Right atrium auricular region (tissue), 2 donors: ENCODE measurements at regions not wholly inside any gene's neighbourhood (a gene's known extent, or its start where the extent isn't known, plus 50 kb on each side); places are given as distances from the start of the nearest gene placed in this dataset.

Source experiments
- DNase-seq: peaks from one replicate; pipeline ENCODE4 v3.0.0-alpha.2; 2019; ENCODE audit warnings: low spot score
- H3K27ac ChIP-seq, 2 donors: fragments of 200-600 bp; sonication (generic); 1 replicate in 1 of 2; 2 replicates in 1 of 2; pipeline ENCODE4 v1.5.1; 2016 to 2019
- H3K27me3 ChIP-seq, 2 donors: fragments of 200-600 bp; sonication (generic); one replicate each; pipeline versions ENCODE4 v1.5.1 to v1.6.0; 2017 to 2019
- H3K36me3 ChIP-seq: fragments of 200-600 bp; sonication (generic); one replicate; pipeline ENCODE4 v1.5.1; 2016
- H3K4me1 ChIP-seq, 2 donors: fragments of 200-600 bp; sonication (generic); one replicate each; pipeline versions ENCODE4 v1.5.1 to v1.6.0; 2017 to 2019
- H3K4me3 ChIP-seq, 2 donors: fragments of 200-600 bp; sonication (generic); 1 replicate in 1 of 2; 2 replicates in 1 of 2; pipeline ENCODE4 v1.5.1; 2017 to 2019; ENCODE audit warnings: mild to moderate bottlenecking in 1 of 2, moderate library complexity in 1 of 2
- H3K9me3 ChIP-seq, 2 donors: fragments of 200-600 bp; sonication (generic); one replicate each; pipeline ENCODE4 v1.5.1; 2019
- TF ChIP-seq, protein P1 (sequence below), 2 donors: fragments of 200-600 bp; sonication (generic); IDR thresholded peaks; one replicate each; pipeline ENCODE4 v1.5.1; 2019; ENCODE audit warnings: antibody characterized with exemption in 2 of 2

DNA sequence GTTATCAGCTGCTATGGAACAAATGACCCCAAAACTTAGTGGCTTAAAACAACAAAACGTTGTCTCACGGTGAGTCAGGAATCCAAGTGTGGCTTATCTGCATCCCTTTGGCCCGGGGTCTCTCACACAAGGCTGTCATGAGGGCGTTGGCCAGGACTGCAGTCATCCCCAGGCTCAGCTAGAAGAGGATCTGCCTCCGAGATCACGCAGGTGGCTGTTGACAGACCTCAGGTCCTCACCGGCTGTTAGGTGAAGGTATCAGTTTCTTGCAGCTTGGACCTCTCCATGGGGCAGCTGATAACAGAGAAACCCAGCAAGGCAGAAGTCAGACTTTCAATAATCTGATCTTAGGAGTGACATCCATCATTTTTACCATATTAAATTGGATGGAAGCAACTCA lies 52.7 kb upstream of the SYT6 start:
- H3K27ac ChIP-seq = no peak overlapping the region
- H3K9me3 ChIP-seq = no peaks in the 10 kb centered on the region
- TF ChIP-seq, protein P1, sequence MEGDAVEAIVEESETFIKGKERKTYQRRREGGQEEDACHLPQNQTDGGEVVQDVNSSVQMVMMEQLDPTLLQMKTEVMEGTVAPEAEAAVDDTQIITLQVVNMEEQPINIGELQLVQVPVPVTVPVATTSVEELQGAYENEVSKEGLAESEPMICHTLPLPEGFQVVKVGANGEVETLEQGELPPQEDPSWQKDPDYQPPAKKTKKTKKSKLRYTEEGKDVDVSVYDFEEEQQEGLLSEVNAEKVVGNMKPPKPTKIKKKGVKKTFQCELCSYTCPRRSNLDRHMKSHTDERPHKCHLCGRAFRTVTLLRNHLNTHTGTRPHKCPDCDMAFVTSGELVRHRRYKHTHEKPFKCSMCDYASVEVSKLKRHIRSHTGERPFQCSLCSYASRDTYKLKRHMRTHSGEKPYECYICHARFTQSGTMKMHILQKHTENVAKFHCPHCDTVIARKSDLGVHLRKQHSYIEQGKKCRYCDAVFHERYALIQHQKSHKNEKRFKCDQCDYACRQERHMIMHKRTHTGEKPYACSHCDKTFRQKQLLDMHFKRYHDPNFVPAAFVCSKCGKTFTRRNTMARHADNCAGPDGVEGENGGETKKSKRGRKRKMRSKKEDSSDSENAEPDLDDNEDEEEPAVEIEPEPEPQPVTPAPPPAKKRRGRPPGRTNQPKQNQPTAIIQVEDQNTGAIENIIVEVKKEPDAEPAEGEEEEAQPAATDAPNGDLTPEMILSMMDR (IDR thresholded peaks at IDR 0.05) = no peak
- DNase-seq = no peak
- H3K4me3 ChIP-seq = no peak overlapping the region
- H3K4me1 ChIP-seq = no peaks in the 10 kb centered on the region
- no peaks in the 10 kb centered on the region for H3K36me3 ChIP-seq
- no peaks in the 10 kb centered on the region for H3K27me3 ChIP-seq

DNA sequence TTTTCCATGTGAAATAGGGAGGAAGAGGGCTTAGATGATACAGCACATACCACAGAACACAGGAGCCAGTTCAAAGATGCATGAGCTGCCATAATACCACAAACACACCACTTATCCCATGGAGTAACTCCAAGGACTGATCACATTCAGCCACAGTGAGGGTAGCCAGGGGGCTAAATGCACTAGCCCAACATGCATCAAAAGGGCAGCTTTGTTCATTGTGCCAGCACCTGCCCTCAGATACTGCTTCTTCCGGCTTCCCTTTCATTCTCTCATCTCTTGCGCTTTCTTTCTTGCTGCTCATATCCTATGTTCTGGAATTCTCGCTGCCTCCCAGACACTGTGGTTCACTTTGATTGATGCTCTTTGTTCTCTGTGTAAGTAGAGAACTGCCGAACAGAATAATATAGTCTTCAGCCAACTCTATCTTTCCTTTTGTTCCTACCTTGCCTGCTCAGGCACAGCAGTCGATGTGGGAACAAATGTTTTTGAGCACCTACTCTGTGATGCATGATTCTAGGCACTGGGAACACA lies 50.0 kb upstream of the SYT6 start:
- no peaks in the 10 kb centered on the region for H3K9me3 ChIP-seq
- DNase-seq = no peak
- TF ChIP-seq, protein P1 (IDR thresholded peaks at IDR 0.05) = no peak
- no peak overlapping the region for H3K4me3 ChIP-seq
- H3K27ac ChIP-seq = no peak overlapping the region
- H3K4me1 ChIP-seq = no peaks in the 10 kb centered on the region
- H3K36me3 ChIP-seq = no peaks in the 10 kb centered on the region
- H3K27me3 ChIP-seq = no peaks in the 10 kb centered on the region
